ENCODE measurements at regions not wholly inside any gene's neighbourhood (a gene's known extent, or its start where the extent isn't known, plus 50 kb on each side); places are given as distances from the start of the nearest gene placed in this dataset.

GRCh38 chr13:47539317-47539716 lies 461.8 kb downstream of the SUCLA2 start:
- Histone ChIP-seq H3K9me3 (peaks cover 17% of the 10 kb centered on the region), H3K4me3 (no peak overlapping the region), H3K4me1 (ENCODE audit: low read depth) (no peaks in the 10 kb centered on the region), H3K36me3 (ENCODE audit: low read depth) (no peaks in the 10 kb centered on the region)
- TF ChIP-seq, protein P1, sequence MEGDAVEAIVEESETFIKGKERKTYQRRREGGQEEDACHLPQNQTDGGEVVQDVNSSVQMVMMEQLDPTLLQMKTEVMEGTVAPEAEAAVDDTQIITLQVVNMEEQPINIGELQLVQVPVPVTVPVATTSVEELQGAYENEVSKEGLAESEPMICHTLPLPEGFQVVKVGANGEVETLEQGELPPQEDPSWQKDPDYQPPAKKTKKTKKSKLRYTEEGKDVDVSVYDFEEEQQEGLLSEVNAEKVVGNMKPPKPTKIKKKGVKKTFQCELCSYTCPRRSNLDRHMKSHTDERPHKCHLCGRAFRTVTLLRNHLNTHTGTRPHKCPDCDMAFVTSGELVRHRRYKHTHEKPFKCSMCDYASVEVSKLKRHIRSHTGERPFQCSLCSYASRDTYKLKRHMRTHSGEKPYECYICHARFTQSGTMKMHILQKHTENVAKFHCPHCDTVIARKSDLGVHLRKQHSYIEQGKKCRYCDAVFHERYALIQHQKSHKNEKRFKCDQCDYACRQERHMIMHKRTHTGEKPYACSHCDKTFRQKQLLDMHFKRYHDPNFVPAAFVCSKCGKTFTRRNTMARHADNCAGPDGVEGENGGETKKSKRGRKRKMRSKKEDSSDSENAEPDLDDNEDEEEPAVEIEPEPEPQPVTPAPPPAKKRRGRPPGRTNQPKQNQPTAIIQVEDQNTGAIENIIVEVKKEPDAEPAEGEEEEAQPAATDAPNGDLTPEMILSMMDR (IDR thresholded peaks at IDR 0.05) = no peak
- intact Hi-C loops (cut with DNase I, micrococcal nuclease) = no loop called here
- ATAC-seq (no peak), DNase-seq (no peak)

- DNase-seq = no peak
- TF ChIP-seq, protein P1 (IDR thresholded peaks at IDR 0.05) = no peak
Observed at GRCh38 chr13:47523771-47524170, 477.3 kb downstream of the SUCLA2 start.

DNA sequence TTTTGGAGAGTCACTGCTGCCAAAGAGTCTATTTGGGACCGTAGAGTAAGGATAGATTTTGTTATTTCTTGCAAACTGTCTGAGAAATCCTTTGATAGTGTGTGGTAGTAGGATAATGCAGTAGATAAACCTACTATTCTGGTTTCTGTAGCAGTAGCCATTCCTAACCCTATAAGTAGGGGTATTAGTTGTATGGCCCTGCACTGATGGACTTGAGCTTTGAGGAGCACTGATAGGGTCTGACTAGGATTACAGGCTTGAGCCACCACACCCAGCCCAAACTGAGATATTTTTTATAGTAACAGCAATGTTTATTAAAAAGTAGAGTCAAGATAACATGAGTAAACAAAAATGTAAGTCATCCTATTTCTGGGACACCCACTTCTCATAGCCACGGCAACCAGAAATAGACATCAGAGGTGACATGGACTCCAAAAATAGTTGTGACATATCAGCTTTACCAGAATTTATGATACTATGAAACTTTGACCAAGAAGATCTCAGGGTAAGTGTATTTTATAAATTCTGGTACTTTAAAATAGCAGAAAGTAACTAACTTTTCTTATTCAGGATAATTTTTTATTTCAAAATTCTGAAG lies 479.1 kb downstream of the SUCLA2 start:
- Histone ChIP-seq H3K9me3 (peaks cover 13% of the 10 kb centered on the region), H3K4me1 (ENCODE audit: low read depth) (no peaks in the 10 kb centered on the region), H3K4me3 (no peak overlapping the region), H3K36me3 (ENCODE audit: low read depth) (no peaks in the 10 kb centered on the region)
- TF ChIP-seq, protein P1 (IDR thresholded peaks at IDR 0.05) = no peak
- no peak for ATAC-seq
- no peak for DNase-seq
- intact Hi-C loops (cut with DNase I, micrococcal nuclease) = no loop called here

More at GRCh38 chr13:47523771-47524170, 477.3 kb downstream of the SUCLA2 start:
- Histone ChIP-seq H3K9me3 (peaks cover 17% of the 10 kb centered on the region), H3K36me3 (ENCODE audit: low read depth) (no peaks in the 10 kb centered on the region), H3K4me1 (ENCODE audit: low read depth) (no peaks in the 10 kb centered on the region), H3K4me3 (no peak overlapping the region)
- intact Hi-C loops (cut with DNase I, micrococcal nuclease) = no loop called here
- ATAC-seq = no peak

- H3K4me3 ChIP-seq = no peak overlapping the region
- TF ChIP-seq, protein P1 (IDR thresholded peaks at IDR 0.05) = no peak
- H3K4me1 ChIP-seq (ENCODE audit: low read depth) = no peaks in the 10 kb centered on the region
- peaks cover 13% of the 10 kb centered on the region for H3K9me3 ChIP-seq
- DNase-seq = no peak
- no peaks in the 10 kb centered on the region for H3K36me3 ChIP-seq (ENCODE audit: low read depth)
- intact Hi-C loops (cut with DNase I, micrococcal nuclease) = no loop called here
- no peak for ATAC-seq
Observed at GRCh38 chr13:47519626-47520025, 481.4 kb downstream of the SUCLA2 start.

- TF ChIP-seq, protein P1 (IDR thresholded peaks at IDR 0.05) = no peak
- ATAC-seq = no peak
- Histone ChIP-seq H3K4me1 (ENCODE audit: low read depth) (no peaks in the 10 kb centered on the region), H3K4me3 (no peak overlapping the region), H3K9me3 (peaks cover 13% of the 10 kb centered on the region), H3K36me3 (ENCODE audit: low read depth) (no peaks in the 10 kb centered on the region)
- intact Hi-C loops (cut with DNase I, micrococcal nuclease) = no loop called here
- DNase-seq = no peak
Observed at GRCh38 chr13:47518530-47518929, 482.5 kb downstream of the SUCLA2 start.

- Histone ChIP-seq H3K36me3 (ENCODE audit: low read depth) (no peaks in the 10 kb centered on the region), H3K4me3 (no peak overlapping the region), H3K9me3 (peaks cover 9% of the 10 kb centered on the region), H3K4me1 (ENCODE audit: low read depth) (no peaks in the 10 kb centered on the region)
- DNase-seq (no peak), ATAC-seq (no peak)
- intact Hi-C loops (cut with DNase I, micrococcal nuclease) = no loop called here
- TF ChIP-seq, protein P1 (IDR thresholded peaks at IDR 0.05) = no peak
Observed at GRCh38 chr13:47511647-47512046, 489.4 kb downstream of the SUCLA2 start.
